Lung (tissue), 11 donors: ENCODE measurements at regions not wholly inside any gene's neighbourhood (a gene's known extent, or its start where the extent isn't known, plus 50 kb on each side); places are given as distances from the start of the nearest gene placed in this dataset.
A peak's percentile ranks its signal among the peaks of the same experiment; 100 is the strongest.

Source experiments
- ATAC-seq: fragments of 200-7000 bp; cut with Tn5 transposase; one replicate; pipeline ENCODE4 v1.9.1; 2020; ENCODE audit warnings: moderate number of reproducible peaks; ENCODE audit not compliant: insufficient read depth, low FRiP score
- DNase-seq, 3 donors: peaks; one replicate each; pipeline ENCODE4 v3.0.0-alpha.2; 2013 to 2017
- H3K27ac ChIP-seq, 2 donors: one replicate each; pipeline ENCODE4 v1.5.1; 2013; ENCODE audit warnings: mild to moderate bottlenecking in 2 of 2, moderate library complexity in 2 of 2, control low read depth in 1 of 2, inconsistent platforms in 1 of 2, low read depth in 1 of 2, low read length in 1 of 2
- H3K27me3 ChIP-seq, 3 donors: one replicate each; pipeline ENCODE4 v1.5.1; 2013; ENCODE audit warnings: low read length in 2 of 3; ENCODE audit not compliant: control insufficient read depth in 3 of 3, insufficient read depth in 3 of 3
- H3K36me3 ChIP-seq, 4 donors: one replicate each; pipeline ENCODE4 v1.5.1; 2013; ENCODE audit warnings: low read length in 4 of 4, mild to moderate bottlenecking in 1 of 4, moderate library complexity in 1 of 4; ENCODE audit not compliant: control insufficient read depth in 4 of 4, insufficient read depth in 4 of 4
- H3K4me1 ChIP-seq, 5 donors: one replicate each; pipeline ENCODE4 v1.5.1; 2013; ENCODE audit warnings: low read length in 5 of 5, mild to moderate bottlenecking in 2 of 5, moderate library complexity in 1 of 5; ENCODE audit not compliant: control insufficient read depth in 5 of 5, insufficient read depth in 5 of 5
- H3K4me3 ChIP-seq: one replicate; pipeline ENCODE4 v1.5.1; 2013; ENCODE audit warnings: mild to moderate bottlenecking, control low read depth, moderate library complexity
- H3K9ac ChIP-seq, 2 donors: one replicate each; pipeline ENCODE4 v1.5.1; 2013; ENCODE audit warnings: low read length in 2 of 2, control low read depth in 1 of 2; ENCODE audit not compliant: insufficient read depth in 1 of 2
- H3K9me3 ChIP-seq, 4 donors: one replicate each; pipeline ENCODE4 v1.5.1; 2013; ENCODE audit warnings: low read length in 3 of 4, mild to moderate bottlenecking in 1 of 4, moderate library complexity in 1 of 4; ENCODE audit not compliant: control insufficient read depth in 4 of 4, insufficient read depth in 3 of 4
- WGBS, 2 donors: extraction: QIAGEN DNeasy Blood & Tissue Kit; methylation state at CpG; one replicate each; pipeline ENCODE4 v1.1.7; 2013; 5-methylcytosine and 5-hydroxymethylcytosine counted together
- TF ChIP-seq, protein P1 (sequence below): IDR thresholded peaks from 2 replicates; pipeline ENCODE4 v1.5.1; 2012; ENCODE audit warnings: mild to moderate bottlenecking; ENCODE audit errors: control extremely low read depth, extremely low read depth
- donor health status: control.
- donor health status: control.
- donor health status: Bipolar disorder and iron deficiency.
- donor health status: healthy.
- donor health status: DM: yes; HTN: yes; CAD: no.

DNA sequence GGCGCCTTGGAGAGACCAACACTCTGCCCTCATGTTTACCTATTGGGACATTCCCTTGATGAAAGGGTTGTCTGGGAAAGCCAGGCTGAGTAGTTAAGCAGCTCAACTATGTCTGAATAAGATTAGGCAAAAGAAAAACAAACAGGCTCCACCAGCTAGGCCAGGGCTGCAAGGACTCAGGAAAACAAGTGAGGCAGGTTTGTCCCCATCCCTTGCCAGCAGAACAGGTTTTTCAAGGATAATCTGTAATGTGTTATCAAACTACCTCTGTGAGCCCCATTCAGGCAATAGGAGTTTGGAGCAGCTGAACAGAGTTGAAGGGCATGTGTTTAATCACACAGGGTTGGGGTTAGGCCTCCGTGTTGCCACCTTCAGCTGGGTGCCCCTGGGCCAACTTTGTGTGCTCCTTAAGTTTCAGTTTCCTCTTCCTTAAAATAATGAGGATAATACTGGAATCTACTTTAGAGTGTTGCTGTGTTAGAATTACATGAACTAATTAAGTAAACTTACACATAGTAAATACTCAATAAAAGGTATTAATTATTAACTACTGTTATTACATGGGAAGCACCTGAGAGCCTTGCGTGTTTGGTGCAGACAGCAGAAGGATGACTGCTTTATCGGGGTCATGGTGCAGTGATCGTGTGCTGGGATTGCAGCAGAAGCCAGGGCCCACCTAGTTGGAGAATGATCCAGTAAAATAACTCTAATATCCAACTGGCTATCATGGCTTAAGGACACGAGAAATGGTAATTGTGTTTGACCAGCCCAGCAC, 72.1 kb upstream of the ATP10B start:
- Histone ChIP-seq H3K9me3 (no peaks in the 10 kb centered on the region), H3K4me3 (no peak overlapping the region), H3K27me3 (no peaks in the 10 kb centered on the region), H3K27ac (no peak overlapping the region), H3K36me3 (no peaks in the 10 kb centered on the region), H3K4me1 (peaks cover 0 to 47% (median 16%) of the 10 kb centered on the region in 5 donors), H3K9ac (no peak overlapping the region)
- TF ChIP-seq, protein P1, sequence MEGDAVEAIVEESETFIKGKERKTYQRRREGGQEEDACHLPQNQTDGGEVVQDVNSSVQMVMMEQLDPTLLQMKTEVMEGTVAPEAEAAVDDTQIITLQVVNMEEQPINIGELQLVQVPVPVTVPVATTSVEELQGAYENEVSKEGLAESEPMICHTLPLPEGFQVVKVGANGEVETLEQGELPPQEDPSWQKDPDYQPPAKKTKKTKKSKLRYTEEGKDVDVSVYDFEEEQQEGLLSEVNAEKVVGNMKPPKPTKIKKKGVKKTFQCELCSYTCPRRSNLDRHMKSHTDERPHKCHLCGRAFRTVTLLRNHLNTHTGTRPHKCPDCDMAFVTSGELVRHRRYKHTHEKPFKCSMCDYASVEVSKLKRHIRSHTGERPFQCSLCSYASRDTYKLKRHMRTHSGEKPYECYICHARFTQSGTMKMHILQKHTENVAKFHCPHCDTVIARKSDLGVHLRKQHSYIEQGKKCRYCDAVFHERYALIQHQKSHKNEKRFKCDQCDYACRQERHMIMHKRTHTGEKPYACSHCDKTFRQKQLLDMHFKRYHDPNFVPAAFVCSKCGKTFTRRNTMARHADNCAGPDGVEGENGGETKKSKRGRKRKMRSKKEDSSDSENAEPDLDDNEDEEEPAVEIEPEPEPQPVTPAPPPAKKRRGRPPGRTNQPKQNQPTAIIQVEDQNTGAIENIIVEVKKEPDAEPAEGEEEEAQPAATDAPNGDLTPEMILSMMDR: no peak
- ATAC-seq (peak; percentile 58), DNase-seq (peak; percentile 73 to 88 (median 80))
- WGBS, 2 donors: 67 to 82% methylated on average over 6 of the region's 6 CpGs

DNA sequence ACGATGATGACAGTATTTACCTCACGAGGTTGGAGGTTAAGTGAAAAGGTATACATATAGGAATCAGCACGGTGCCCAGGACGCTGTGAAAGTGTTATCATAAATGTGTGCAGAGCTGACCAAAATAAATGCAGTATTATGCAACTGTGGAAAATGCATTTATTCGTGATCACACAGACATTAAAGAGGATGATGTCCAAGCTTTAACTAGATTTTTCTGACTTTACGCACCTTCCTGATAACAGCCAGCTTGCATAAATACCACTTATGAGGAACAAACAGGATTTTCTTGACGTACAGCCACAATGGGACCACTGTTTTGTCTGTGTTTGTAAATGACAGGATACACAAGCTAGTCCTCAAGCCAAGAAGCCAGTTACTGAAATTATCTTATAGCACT, 71.4 kb upstream of the ATP10B start:
- H3K4me3 ChIP-seq: no peak overlapping the region
- H3K27ac ChIP-seq: no peak overlapping the region
- ATAC-seq (no peak), DNase-seq (peak in 1 of 3 donors; percentile 26)
- 47 to 64% methylated on average over 7 of the region's 7 CpGs for WGBS, 2 donors
- no peak overlapping the region for H3K9ac ChIP-seq
- no peaks in the 10 kb centered on the region for H3K36me3 ChIP-seq
- no peaks in the 10 kb centered on the region for H3K9me3 ChIP-seq
- TF ChIP-seq, protein P1: no peak
- no peaks in the 10 kb centered on the region for H3K27me3 ChIP-seq
- H3K4me1 ChIP-seq: peaks cover 0 to 47% (median 16%) of the 10 kb centered on the region in 5 donors

DNA sequence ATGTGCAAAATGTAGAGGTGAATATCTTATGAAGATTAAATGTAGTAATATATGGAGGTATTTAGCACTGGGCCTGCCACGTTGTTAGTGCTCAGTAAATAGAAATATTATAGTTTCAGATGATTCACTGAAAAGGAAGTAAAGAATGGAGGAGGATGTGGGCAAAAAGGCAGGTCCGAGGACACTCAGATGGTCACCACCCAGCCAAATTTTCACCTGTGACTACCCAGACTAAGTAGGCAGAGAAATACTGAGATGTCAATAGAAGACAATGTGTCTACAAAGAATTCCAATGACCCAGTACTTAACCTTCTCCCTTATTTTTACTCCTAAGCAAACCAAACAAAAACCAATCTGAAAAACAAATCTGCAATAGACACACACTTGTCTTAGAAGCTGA, 70.3 kb upstream of the ATP10B start:
- Histone ChIP-seq H3K27ac (no peak overlapping the region), H3K4me1 (peaks cover 0 to 47% (median 10%) of the 10 kb centered on the region in 5 donors), H3K36me3 (no peaks in the 10 kb centered on the region), H3K27me3 (no peaks in the 10 kb centered on the region), H3K4me3 (no peak overlapping the region), H3K9me3 (no peaks in the 10 kb centered on the region), H3K9ac (no peak overlapping the region)
- WGBS, 2 donors: 64 to 72% methylated on average over 2 of the region's 2 CpGs
- ATAC-seq (no peak), DNase-seq (no peak)
- TF ChIP-seq, protein P1: no peak
